ENCODE measurements at regions not wholly inside any gene's neighbourhood (a gene's known extent, or its start where the extent isn't known, plus 50 kb on each side); places are given as distances from the start of the nearest gene placed in this dataset.

DNA sequence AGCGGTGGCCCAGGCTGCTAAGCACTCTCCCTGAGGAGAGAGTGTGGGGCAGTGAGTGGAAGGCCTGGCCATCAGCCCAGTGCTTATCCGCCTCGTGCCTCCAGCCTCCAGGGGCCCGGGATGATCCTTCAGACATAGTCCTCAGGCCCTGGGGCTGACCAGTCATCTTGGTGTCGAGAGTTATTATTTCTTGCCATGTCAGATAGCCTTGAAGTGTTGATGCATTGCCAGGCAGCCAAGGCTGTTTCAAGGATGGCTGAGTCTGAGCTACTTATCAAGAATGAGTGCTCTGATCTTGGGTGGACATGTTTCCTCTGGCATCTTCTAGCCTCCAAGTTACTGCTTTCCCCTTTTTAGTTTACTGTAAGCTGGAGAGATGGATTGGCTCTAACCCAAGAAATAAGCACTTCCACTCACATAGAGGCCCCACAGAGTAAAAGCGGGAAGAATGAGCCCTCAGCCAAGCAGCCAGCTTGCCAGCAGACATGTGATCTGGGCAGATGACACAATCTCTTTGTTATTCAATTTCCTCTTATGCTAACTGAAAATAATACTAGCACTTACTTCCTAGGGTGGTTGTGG lies 136.5 kb upstream of the NAMPT start:
- WGBS (ENCODE audit: insufficient coverage, insufficient read length) = no CpG with 5 or more reads among the region's 6 CpGs
- DNase-seq (ENCODE audit: low read depth, low spot score) = no peak

DNA sequence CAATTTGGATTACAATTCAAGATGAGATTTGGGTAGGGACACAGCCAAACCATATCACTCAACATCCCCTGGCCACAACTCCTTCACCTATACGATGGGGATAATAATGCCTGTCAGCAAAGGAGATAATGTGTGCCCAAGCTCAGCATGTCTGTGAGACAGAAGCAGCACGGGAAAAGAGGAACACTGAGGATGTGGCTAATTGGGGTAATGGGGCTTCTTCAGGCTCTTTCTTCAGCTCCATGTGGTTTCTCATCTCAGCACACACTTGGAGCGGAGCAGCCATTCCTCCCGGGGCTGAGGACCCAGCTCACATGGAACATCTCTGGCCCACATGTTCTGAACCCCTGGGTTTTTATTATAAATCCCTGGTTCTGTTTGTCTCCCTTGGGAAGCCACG lies 136.0 kb upstream of the NAMPT start:
- no CpG with 5 or more reads among the region's 5 CpGs for WGBS (ENCODE audit: insufficient coverage, insufficient read length)
- Histone ChIP-seq H3K36me3 (ENCODE audit: control insufficient read depth, insufficient read depth, low read length) (no peaks in the 10 kb centered on the region), H3K4me3 (ENCODE audit: low read length) (no peak overlapping the region), H3K27ac (ENCODE audit: low read length) (no peak overlapping the region), H3K4me1 (ENCODE audit: control insufficient read depth, insufficient read depth, low read length) (no peaks in the 10 kb centered on the region), H3K9me3 (ENCODE audit: control insufficient read depth, insufficient read depth, low read length) (no peaks in the 10 kb centered on the region), H3K27me3 (ENCODE audit: control insufficient read depth, insufficient read depth, low read length) (no peaks in the 10 kb centered on the region)
- DNase-seq (ENCODE audit: low read depth, low spot score) = no peak

More for the DNA sequence above, 136.5 kb upstream of the NAMPT start:
- no peaks in the 10 kb centered on the region for H3K4me1 ChIP-seq (ENCODE audit: control insufficient read depth, insufficient read depth, low read length)
- no peak overlapping the region for H3K4me3 ChIP-seq (ENCODE audit: low read length)
- H3K9me3 ChIP-seq (ENCODE audit: control insufficient read depth, insufficient read depth, low read length) = no peaks in the 10 kb centered on the region
- H3K27ac ChIP-seq (ENCODE audit: low read length) = no peak overlapping the region
- no peaks in the 10 kb centered on the region for H3K27me3 ChIP-seq (ENCODE audit: control insufficient read depth, insufficient read depth, low read length)
- no peaks in the 10 kb centered on the region for H3K36me3 ChIP-seq (ENCODE audit: control insufficient read depth, insufficient read depth, low read length)

DNA sequence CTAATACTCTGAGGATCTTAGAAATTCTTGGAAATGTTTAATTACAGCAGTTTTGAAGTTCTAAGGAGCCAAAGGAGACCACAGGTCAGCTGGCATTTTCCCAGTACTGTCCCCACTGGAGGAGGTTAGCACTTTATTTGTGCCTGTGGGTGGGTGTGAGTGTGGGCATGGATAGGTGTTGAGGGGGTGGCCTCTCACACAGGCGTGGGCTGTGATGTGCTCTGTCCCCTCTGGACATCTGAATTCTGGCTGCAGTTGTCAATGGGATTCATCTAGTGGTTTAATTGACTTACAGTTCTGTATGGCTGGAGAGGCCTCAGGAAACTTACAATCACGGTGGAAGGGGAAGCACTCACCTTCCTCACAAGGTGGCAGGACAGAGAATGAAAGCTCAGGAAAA lies 135.4 kb upstream of the NAMPT start:
- Histone ChIP-seq H3K4me1 (ENCODE audit: control insufficient read depth, insufficient read depth, low read length) (no peaks in the 10 kb centered on the region), H3K27ac (ENCODE audit: low read length) (no peak overlapping the region), H3K27me3 (ENCODE audit: control insufficient read depth, insufficient read depth, low read length) (no peaks in the 10 kb centered on the region), H3K4me3 (ENCODE audit: low read length) (no peak overlapping the region), H3K36me3 (ENCODE audit: control insufficient read depth, insufficient read depth, low read length) (no peaks in the 10 kb centered on the region), H3K9me3 (ENCODE audit: control insufficient read depth, insufficient read depth, low read length) (no peaks in the 10 kb centered on the region)
- WGBS (ENCODE audit: insufficient coverage, insufficient read length) = no CpG with 5 or more reads among the region's 2 CpGs
- DNase-seq (ENCODE audit: low read depth, low spot score) = no peak

DNA sequence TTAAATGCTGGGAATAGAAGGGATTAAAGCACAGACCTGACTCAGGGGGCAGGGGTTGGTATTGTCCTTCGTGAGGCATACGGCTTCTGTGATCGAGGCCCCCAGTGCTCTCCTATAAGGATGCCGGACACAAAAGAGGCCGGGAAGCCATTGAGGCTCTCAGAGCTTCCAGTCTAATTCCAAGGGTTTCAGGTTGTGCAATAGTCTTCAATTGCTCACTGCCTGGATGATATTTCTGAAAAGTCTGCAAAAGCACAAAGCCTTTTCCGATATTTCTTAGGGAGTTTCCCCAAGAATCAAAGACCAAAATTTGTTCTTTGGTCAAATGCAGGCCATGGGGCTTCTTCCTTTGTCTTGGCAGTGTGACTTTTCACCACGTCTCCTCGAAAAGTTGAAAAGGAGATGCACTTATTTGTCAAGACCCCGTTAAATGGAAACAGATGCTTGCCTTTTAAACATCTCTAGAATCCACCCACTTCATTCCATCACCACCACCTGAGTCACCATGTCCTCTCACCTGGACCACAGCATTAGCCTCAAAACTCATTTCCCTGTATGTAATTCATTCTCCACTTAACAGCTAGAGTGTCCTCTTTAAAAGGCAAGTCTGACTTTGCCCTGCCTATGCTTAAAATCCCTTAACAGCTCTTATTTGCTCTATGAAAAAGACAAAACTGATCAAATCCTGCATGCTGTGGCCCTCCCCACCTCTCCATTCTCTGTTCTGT lies 134.8 kb upstream of the NAMPT start:
- WGBS (ENCODE audit: insufficient coverage, insufficient read length) = no CpG with 5 or more reads among the region's 9 CpGs
- Histone ChIP-seq H3K9me3 (ENCODE audit: control insufficient read depth, insufficient read depth, low read length) (no peaks in the 10 kb centered on the region), H3K27me3 (ENCODE audit: control insufficient read depth, insufficient read depth, low read length) (no peaks in the 10 kb centered on the region), H3K27ac (ENCODE audit: low read length) (no peak overlapping the region), H3K36me3 (ENCODE audit: control insufficient read depth, insufficient read depth, low read length) (no peaks in the 10 kb centered on the region), H3K4me1 (ENCODE audit: control insufficient read depth, insufficient read depth, low read length) (no peaks in the 10 kb centered on the region), H3K4me3 (ENCODE audit: low read length) (no peak overlapping the region)
- no peak for DNase-seq (ENCODE audit: low read depth, low spot score)

DNA sequence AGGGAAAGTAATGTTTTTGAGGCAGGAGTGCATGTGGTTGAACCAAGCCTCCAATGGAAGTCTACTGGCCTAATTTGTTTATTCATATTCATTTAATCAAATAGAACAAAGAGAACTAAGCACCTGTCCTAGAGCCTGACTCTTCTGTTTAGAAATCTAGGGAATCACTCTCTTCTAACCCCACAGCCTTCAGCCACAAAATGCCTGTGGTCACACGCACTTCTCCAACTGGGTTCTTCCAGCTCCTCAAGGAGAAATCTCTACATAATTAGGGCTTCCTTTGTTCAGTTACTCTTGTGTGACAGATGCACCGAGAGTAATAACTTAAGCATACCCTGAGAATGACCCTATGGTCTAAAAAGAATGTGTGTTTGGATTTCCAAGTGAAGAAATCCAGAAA lies 133.7 kb upstream of the NAMPT start:
- WGBS (ENCODE audit: insufficient coverage, insufficient read length) = no CpG with 5 or more reads among the region's 2 CpGs
- no peaks in the 10 kb centered on the region for H3K36me3 ChIP-seq (ENCODE audit: control insufficient read depth, insufficient read depth, low read length)
- no peaks in the 10 kb centered on the region for H3K4me1 ChIP-seq (ENCODE audit: control insufficient read depth, insufficient read depth, low read length)
- DNase-seq (ENCODE audit: low read depth, low spot score) = no peak
- no peak overlapping the region for H3K4me3 ChIP-seq (ENCODE audit: low read length)
- no peak overlapping the region for H3K27ac ChIP-seq (ENCODE audit: low read length)
- H3K27me3 ChIP-seq (ENCODE audit: control insufficient read depth, insufficient read depth, low read length) = no peaks in the 10 kb centered on the region
- H3K9me3 ChIP-seq (ENCODE audit: control insufficient read depth, insufficient read depth, low read length) = no peaks in the 10 kb centered on the region

DNA sequence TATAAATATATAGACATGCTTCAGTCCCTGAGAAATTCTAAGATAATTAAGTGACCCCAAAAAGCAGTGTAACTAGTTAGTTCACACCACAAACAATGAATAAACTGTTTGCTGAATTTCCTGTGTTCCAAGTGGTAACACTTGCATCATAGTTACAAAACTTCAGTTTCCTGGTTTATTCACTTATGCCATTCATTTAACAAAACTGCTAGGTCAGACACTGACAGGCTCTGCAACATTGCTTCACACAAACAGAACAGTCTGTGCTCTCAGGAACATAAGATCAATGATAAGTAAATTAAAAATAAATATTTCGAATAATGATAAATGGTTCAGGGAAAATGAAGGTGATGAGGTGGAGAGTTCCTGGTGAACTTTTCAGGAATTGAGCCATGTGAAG lies 133.3 kb upstream of the NAMPT start:
- no peak overlapping the region for H3K4me3 ChIP-seq (ENCODE audit: low read length)
- 100% methylated on average over 1 of the region's 1 CpG for WGBS (ENCODE audit: insufficient coverage, insufficient read length)
- DNase-seq (ENCODE audit: low read depth, low spot score) = no peak
- no peaks in the 10 kb centered on the region for H3K9me3 ChIP-seq (ENCODE audit: control insufficient read depth, insufficient read depth, low read length)
- H3K27me3 ChIP-seq (ENCODE audit: control insufficient read depth, insufficient read depth, low read length) = no peaks in the 10 kb centered on the region
- no peaks in the 10 kb centered on the region for H3K36me3 ChIP-seq (ENCODE audit: control insufficient read depth, insufficient read depth, low read length)
- no peak overlapping the region for H3K27ac ChIP-seq (ENCODE audit: low read length)
- no peaks in the 10 kb centered on the region for H3K4me1 ChIP-seq (ENCODE audit: control insufficient read depth, insufficient read depth, low read length)

DNA sequence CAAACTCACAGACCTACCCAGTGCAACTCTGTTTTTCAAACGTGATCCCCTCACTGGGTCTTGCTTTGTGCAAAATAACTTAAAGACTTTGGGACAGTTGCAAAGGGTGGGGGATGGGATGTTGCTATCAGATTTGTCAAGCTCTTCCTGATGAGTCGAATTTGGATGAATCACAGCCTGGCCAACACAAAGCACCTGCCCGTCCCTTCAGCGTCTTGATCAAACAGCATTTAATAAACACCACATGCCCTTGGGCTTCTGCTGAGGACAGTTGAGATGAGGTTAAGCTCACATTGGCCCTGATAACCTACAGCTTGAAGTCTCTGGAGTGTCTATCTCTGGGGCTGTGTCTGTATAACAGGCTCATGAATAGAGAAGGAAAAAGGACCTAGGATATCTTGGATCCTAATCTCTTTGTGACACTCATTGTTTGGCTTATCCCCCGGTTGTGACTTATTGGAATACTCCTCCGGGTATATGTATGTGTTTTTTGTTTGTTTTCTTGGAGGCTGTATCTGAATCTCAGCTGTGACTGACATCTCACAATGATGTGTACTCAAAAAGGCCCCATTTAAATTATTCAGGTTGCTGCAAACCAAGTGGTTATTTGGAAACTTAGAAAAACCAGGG lies 132.6 kb upstream of the NAMPT start:
- H3K36me3 ChIP-seq (ENCODE audit: control insufficient read depth, insufficient read depth, low read length) = no peaks in the 10 kb centered on the region
- H3K27ac ChIP-seq (ENCODE audit: low read length) = no peak overlapping the region
- DNase-seq (ENCODE audit: low read depth, low spot score) = no peak
- whole genome bisulfite sequencing (ENCODE audit: insufficient coverage, insufficient read length) = no CpG with 5 or more reads among the region's 6 CpGs
- no peaks in the 10 kb centered on the region for H3K9me3 ChIP-seq (ENCODE audit: control insufficient read depth, insufficient read depth, low read length)
- no peak overlapping the region for H3K4me3 ChIP-seq (ENCODE audit: low read length)
- no peaks in the 10 kb centered on the region for H3K27me3 ChIP-seq (ENCODE audit: control insufficient read depth, insufficient read depth, low read length)
- H3K4me1 ChIP-seq (ENCODE audit: control insufficient read depth, insufficient read depth, low read length) = no peaks in the 10 kb centered on the region

DNA sequence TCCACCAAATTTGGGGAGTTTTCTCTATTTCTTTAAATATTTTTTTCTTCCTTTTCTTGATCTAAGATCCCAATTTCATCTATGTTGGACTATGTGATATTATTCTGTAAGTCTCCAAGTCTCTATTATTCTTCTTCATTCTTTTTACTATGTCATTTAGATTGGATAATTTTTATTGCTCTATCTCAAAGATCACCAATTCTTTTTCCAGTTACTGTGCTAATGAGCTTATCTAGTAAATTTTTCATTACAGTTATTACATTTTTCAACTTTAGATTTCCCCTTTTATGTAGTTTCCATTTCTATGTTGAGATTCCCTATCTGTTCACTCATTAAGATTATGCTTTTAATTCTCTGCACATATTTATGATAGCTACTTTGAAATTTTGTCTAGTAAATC lies 131.6 kb upstream of the NAMPT start:
- H3K27ac ChIP-seq (ENCODE audit: low read length) = no peak overlapping the region
- DNase-seq (ENCODE audit: low read depth, low spot score) = no peak
- H3K27me3 ChIP-seq (ENCODE audit: control insufficient read depth, insufficient read depth, low read length) = no peaks in the 10 kb centered on the region

DNA sequence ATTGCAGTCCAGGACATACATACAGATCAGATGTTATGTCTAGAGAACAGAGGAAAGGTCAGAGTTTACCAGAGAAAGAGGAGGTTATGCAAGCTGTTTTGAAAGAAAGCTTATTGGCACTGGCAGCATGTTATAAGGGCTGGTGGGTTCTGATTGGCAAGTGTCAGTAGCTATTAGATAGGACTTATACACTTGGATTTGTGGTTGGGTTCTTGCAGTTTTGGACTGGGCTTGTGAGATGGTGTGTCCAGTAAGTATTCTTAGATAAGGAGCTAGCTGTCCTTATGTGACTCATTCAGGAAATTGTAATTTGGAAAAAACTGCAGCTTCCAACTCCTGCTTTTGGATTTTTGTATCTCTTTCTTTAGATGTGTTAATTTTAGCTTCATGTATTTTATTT lies 130.7 kb upstream of the NAMPT start:
- no peaks in the 10 kb centered on the region for H3K4me1 ChIP-seq (ENCODE audit: control insufficient read depth, insufficient read depth, low read length)
- H3K36me3 ChIP-seq (ENCODE audit: control insufficient read depth, insufficient read depth, low read length) = no peaks in the 10 kb centered on the region
- no peak overlapping the region for H3K27ac ChIP-seq (ENCODE audit: low read length)
- H3K9me3 ChIP-seq (ENCODE audit: control insufficient read depth, insufficient read depth, low read length) = no peaks in the 10 kb centered on the region
- DNase-seq (ENCODE audit: low read depth, low spot score) = no peak
- no peaks in the 10 kb centered on the region for H3K27me3 ChIP-seq (ENCODE audit: control insufficient read depth, insufficient read depth, low read length)
- no peak overlapping the region for H3K4me3 ChIP-seq (ENCODE audit: low read length)

More for the DNA sequence above, 131.6 kb upstream of the NAMPT start:
- no peak overlapping the region for H3K4me3 ChIP-seq (ENCODE audit: low read length)
- no peaks in the 10 kb centered on the region for H3K36me3 ChIP-seq (ENCODE audit: control insufficient read depth, insufficient read depth, low read length)
- no peaks in the 10 kb centered on the region for H3K4me1 ChIP-seq (ENCODE audit: control insufficient read depth, insufficient read depth, low read length)
- H3K9me3 ChIP-seq (ENCODE audit: control insufficient read depth, insufficient read depth, low read length) = no peaks in the 10 kb centered on the region

DNA sequence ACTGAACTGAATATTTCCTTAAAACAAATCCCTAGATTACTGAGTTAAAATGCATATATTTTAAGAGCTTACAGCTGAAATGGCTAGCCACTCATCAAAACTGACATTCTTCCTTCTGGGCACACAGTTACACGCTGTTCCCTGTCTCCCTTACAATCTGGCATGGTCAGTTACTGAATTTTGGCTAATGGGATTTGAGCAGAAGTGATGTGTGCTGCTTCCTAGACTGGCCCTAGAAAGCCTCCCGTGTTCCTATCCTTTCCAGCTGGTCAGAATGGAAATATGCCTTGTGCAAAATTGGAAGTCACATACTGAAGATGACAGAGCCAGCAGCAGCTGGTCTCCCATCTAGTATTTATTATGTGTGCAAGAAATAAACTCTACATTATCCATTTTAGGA lies 128.7 kb upstream of the NAMPT start:
- WGBS (ENCODE audit: insufficient coverage, insufficient read length) = no CpG with 5 or more reads among the region's 2 CpGs

DNA sequence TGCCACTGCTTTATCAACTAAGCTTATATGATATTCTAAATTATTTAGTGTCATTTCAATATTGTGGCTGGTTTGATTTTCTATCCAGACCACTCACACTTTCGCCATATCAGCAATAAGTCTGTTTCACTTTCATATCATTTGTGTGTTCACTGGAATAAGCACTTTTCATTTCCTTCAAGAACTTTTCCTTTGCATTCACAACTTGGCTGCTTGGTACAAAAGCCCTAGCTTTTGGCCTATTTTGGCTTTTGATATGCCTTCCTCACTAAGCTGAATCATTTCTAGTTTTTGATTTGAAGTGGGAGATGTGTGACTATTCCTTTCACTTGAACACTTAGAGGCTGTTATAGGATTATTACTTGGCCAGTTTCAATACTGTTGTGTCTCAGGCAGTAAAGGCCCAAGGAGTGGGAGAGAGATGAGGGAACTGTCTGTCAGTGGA lies 120.9 kb upstream of the NAMPT start:
- no peaks in the 10 kb centered on the region for H3K36me3 ChIP-seq (ENCODE audit: control insufficient read depth, insufficient read depth, low read length)
- H3K27me3 ChIP-seq (ENCODE audit: control insufficient read depth, insufficient read depth, low read length) = no peaks in the 10 kb centered on the region
- H3K4me3 ChIP-seq (ENCODE audit: low read length) = no peak overlapping the region
- WGBS (ENCODE audit: insufficient coverage, insufficient read length) = no CpG with 5 or more reads among the region's 1 CpG
- no peaks in the 10 kb centered on the region for H3K4me1 ChIP-seq (ENCODE audit: control insufficient read depth, insufficient read depth, low read length)
- no peak for DNase-seq (ENCODE audit: low read depth, low spot score)
- no peaks in the 10 kb centered on the region for H3K9me3 ChIP-seq (ENCODE audit: control insufficient read depth, insufficient read depth, low read length)
- no peak overlapping the region for H3K27ac ChIP-seq (ENCODE audit: low read length)

More for the DNA sequence above, 128.7 kb upstream of the NAMPT start:
- Histone ChIP-seq H3K36me3 (ENCODE audit: control insufficient read depth, insufficient read depth, low read length) (no peaks in the 10 kb centered on the region), H3K27ac (ENCODE audit: low read length) (no peak overlapping the region), H3K4me1 (ENCODE audit: control insufficient read depth, insufficient read depth, low read length) (no peaks in the 10 kb centered on the region), H3K9me3 (ENCODE audit: control insufficient read depth, insufficient read depth, low read length) (no peaks in the 10 kb centered on the region), H3K27me3 (ENCODE audit: control insufficient read depth, insufficient read depth, low read length) (no peaks in the 10 kb centered on the region), H3K4me3 (ENCODE audit: low read length) (no peak overlapping the region)
- no peak for DNase-seq (ENCODE audit: low read depth, low spot score)

All from iPS DF 6.9 (cell line).